ENCODE measurements at regions not wholly inside any gene's neighbourhood (a gene's known extent, or its start where the extent isn't known, plus 50 kb on each side); places are given as distances from the start of the nearest gene placed in this dataset.
"Not testable (repeated sequence)": the region's sequence is repeated elsewhere in the genome, so short reads cannot be mapped to it uniquely, and the experiment has no call there.

DNA sequence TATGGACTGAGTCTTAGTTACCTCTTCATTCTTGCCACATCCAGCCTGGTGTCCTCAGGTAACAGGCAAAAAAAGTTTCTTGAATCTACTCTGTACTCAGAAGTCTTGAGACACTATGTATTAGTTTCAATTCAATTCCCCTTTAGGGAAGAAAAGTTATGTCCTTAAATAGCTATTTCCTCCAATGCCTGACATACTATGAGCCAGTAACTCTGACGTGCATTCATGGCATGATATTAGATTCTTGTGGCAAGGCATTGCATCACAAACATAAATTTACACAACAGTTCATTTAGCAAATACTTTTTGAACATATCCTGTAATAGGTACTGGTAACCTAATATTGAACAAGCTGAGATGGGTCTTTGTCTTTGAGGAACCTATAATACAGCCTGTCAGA is 109.3 kb upstream of the FOXB1 start:
- WGBS: 63% methylated on average over 1 of the region's 1 CpG
- Histone ChIP-seq H3K9me3 (ENCODE audit: control insufficient read depth, low read length) (no peaks in the 10 kb centered on the region), H3K27ac (ENCODE audit: low read length) (no peak overlapping the region), H3K4me1 (ENCODE audit: control insufficient read depth, insufficient read depth, low read length) (no peaks in the 10 kb centered on the region), H3K27me3 (ENCODE audit: control insufficient read depth, insufficient read depth) (peaks cover 2% of the 10 kb centered on the region), H3K4me3 (ENCODE audit: low read length) (no peak overlapping the region)
- intact Hi-C loops (cut with DNase I): no loop called here
- no peak for DNase-seq
- no peak for ATAC-seq

DNA sequence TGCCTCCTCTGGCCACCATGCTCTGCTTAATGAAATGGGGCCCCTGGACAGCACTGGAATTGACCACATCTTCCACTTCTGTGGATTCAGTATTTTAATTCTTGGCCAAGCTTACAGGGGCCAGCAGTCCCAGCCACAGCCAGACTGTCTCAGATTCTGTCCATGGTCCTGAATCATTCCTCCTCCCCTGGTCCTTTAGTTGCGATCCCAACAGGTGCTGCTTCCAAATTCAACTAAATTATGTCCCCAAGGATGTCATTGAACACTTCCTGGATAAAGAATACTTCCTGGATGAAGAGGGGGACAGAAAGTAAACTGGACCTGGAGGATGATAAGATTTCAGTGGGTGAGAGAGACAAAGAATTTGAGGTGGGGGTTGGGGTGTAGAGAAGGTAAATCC is 111.1 kb upstream of the FOXB1 start:
- WGBS: 29% methylated on average over 1 of the region's 1 CpG
- H3K27ac ChIP-seq (ENCODE audit: low read length): no peak overlapping the region
- intact Hi-C loops (cut with DNase I): no loop called here
- no peaks in the 10 kb centered on the region for H3K4me1 ChIP-seq (ENCODE audit: control insufficient read depth, insufficient read depth, low read length)
- DNase-seq (no peak), ATAC-seq (no peak)
- no peaks in the 10 kb centered on the region for H3K9me3 ChIP-seq (ENCODE audit: control insufficient read depth, low read length)
- H3K27me3 ChIP-seq (ENCODE audit: control insufficient read depth, insufficient read depth): peaks cover 2% of the 10 kb centered on the region
- no peak overlapping the region for H3K4me3 ChIP-seq (ENCODE audit: low read length)

DNA sequence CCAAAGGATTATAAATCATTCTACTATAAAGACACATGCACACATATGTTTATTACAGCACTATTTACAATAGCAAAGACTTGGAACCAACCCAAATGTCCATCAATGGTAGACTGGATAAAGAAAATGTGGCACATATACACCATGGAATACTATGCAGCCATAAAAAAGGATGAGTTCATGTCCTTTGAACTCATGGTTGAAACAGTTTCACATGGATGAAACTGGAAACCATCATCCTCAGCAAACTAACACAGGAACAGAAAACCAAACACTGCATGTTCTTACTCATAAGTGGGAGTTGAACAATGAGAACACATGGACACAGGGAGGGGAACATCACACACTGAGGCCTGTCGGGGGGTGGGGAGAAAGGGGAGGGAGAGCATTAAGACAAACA is 116.2 kb upstream of the FOXB1 start:
- ATAC-seq; H3K4me1 ChIP-seq (ENCODE audit: control insufficient read depth, insufficient read depth, low read length); H3K9me3 ChIP-seq (ENCODE audit: control insufficient read depth, low read length); DNase-seq; H3K27ac ChIP-seq (ENCODE audit: low read length); H3K27me3 ChIP-seq (ENCODE audit: control insufficient read depth, insufficient read depth); H3K4me3 ChIP-seq (ENCODE audit: low read length): not testable (repeated sequence)
- intact Hi-C loops (cut with DNase I): loop anchor here in 1 of 4 donors (10.0 kb wide), 1 partner anchor 63 kb away; no protein-coding TSS in a partner anchor
- WGBS: 76% methylated on average over 1 of the region's 1 CpG

DNA sequence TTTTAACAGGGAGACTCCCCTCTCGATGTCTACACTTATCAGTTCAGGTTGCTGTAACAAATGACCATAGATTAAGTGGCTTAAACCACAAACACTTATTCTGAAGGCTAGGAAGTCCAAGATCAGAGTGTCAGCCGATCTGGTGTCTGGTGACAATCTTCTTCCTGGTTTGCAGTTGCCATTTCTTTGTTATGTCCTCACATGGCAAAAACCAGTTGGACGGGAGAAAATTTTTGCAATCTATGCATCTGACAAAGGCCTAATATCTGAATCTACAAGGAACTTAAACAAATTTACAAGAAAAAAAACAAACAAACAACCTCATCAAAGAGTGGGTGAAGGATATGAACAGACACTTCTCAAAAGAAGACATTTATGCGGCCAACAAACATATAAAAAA is 116.9 kb upstream of the FOXB1 start:
- WGBS: 59% methylated on average over 4 of the region's 4 CpGs
- no peak overlapping the region for H3K27ac ChIP-seq (ENCODE audit: low read length)
- no peaks in the 10 kb centered on the region for H3K9me3 ChIP-seq (ENCODE audit: control insufficient read depth, low read length)
- ATAC-seq (no peak), DNase-seq (no peak)
- H3K4me3 ChIP-seq (ENCODE audit: low read length): no peak overlapping the region
- H3K4me1 ChIP-seq (ENCODE audit: control insufficient read depth, insufficient read depth, low read length): no peaks in the 10 kb centered on the region
- intact Hi-C loops (cut with DNase I): loop anchor here in 1 of 4 donors (10.0 kb wide), 1 partner anchor 62 kb away; no protein-coding TSS in a partner anchor
- no peaks in the 10 kb centered on the region for H3K27me3 ChIP-seq (ENCODE audit: control insufficient read depth, insufficient read depth)

DNA sequence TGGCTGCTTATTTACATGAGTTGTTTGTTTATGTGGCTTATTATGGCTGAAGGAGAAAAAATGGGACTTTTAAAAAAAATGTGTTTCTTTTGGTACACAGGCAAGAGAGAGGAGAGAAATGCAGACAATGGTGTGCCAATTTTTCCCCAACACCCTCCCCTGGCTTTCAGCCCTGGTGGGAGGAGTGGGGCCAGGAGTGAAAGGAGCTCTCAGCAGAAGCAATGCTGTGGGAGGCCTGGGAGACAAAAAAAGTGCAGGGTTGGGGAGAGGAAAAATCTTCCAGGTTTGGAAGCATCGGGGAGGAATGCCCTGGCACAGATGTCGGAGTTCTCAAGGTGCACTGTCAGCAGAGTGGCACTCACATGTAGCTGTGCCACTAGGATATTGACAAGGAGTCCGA is 117.7 kb upstream of the FOXB1 start:
- WGBS: 63% methylated on average over 3 of the region's 3 CpGs
- no peaks in the 10 kb centered on the region for H3K4me1 ChIP-seq (ENCODE audit: control insufficient read depth, insufficient read depth, low read length)
- H3K27ac ChIP-seq (ENCODE audit: low read length): no peak overlapping the region
- no peaks in the 10 kb centered on the region for H3K9me3 ChIP-seq (ENCODE audit: control insufficient read depth, low read length)
- no peak for DNase-seq
- intact Hi-C loops (cut with DNase I): loop anchor here in 1 of 4 donors (10.0 kb wide), 1 partner anchor 62 kb away; no protein-coding TSS in a partner anchor
- ATAC-seq: no peak
- H3K27me3 ChIP-seq (ENCODE audit: control insufficient read depth, insufficient read depth): no peaks in the 10 kb centered on the region
- no peak overlapping the region for H3K4me3 ChIP-seq (ENCODE audit: low read length)

DNA sequence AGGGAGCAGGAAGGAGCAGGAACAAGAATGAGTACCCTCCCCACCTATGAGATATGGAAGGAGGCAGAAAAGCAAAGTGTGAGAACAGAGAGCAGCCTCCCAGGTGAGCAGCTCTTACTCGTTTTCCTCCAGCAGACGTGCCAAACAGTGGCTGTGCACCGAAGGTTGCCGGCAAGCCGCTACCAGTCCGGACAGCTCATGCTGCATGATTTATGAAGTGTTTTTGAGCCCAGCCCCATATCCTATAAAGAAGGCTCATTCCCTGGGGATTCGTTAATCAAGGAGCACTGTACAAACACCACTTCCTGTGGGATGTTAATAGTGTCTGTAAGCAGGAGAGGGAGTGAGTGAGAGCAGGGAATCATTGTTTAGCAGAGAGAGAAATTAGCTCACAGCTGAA is 118.3 kb upstream of the FOXB1 start:
- intact Hi-C loops (cut with DNase I): loop anchor here in 1 of 4 donors (10.0 kb wide), 1 partner anchor 61 kb away; no protein-coding TSS in a partner anchor
- DNase-seq (no peak), ATAC-seq (no peak)
- Histone ChIP-seq H3K4me3 (ENCODE audit: low read length) (no peak overlapping the region), H3K27me3 (ENCODE audit: control insufficient read depth, insufficient read depth) (no peaks in the 10 kb centered on the region), H3K9me3 (ENCODE audit: control insufficient read depth, low read length) (no peaks in the 10 kb centered on the region), H3K4me1 (ENCODE audit: control insufficient read depth, insufficient read depth, low read length) (no peaks in the 10 kb centered on the region), H3K27ac (ENCODE audit: low read length) (no peak overlapping the region)
- WGBS: 6% methylated on average over 7 of the region's 7 CpGs

DNA sequence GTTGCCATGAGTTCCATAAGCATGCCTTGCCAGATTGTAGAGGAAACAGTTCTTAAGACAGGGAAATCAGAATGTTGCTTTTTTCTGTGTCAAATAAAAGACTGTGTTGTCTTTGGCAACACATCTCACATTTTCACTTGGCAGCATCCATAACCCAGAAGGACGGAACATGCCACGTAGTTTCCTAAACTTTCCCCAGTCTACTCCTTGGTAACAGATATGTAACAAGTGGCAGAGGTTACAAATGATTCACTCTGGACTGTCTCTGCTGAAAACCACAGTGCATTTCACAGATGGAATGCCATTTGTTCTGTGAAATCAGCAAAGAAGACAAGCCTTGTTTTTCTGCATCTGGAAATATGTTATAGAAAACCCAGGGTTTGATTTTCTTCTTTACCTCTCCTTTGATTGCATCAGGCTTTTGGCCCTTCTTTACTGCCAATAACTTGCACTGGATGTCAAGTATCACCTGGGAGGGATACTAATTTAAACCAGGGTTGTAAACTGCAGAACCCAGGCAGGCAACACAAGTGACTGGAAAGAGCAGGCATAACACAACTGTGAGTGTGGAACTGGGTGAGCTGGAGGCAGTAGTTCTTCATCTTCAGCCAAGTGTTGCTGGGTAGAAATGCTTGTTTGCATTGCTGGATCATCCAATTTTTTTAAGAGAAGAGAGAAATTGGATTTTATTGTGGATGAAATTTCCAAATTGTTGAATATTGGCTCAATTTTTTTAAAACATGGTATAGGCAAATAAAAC is 124.4 kb upstream of the FOXB1 start:
- peaks cover 3% of the 10 kb centered on the region for H3K27me3 ChIP-seq (ENCODE audit: control insufficient read depth, insufficient read depth)
- H3K9me3 ChIP-seq (ENCODE audit: control insufficient read depth, low read length): no peaks in the 10 kb centered on the region
- no peak for DNase-seq
- ATAC-seq: peak; percentile 33 to 69
- no peak overlapping the region for H3K4me3 ChIP-seq (ENCODE audit: low read length)
- WGBS: 35% methylated on average over 2 of the region's 2 CpGs
- no peak overlapping the region for H3K27ac ChIP-seq (ENCODE audit: low read length)
- intact Hi-C loops (cut with DNase I): loop anchor here in 1 of 4 donors (10.0 kb wide), 1 partner anchor 55 kb away; no protein-coding TSS in a partner anchor
- H3K4me1 ChIP-seq (ENCODE audit: control insufficient read depth, insufficient read depth, low read length): no peaks in the 10 kb centered on the region

DNA sequence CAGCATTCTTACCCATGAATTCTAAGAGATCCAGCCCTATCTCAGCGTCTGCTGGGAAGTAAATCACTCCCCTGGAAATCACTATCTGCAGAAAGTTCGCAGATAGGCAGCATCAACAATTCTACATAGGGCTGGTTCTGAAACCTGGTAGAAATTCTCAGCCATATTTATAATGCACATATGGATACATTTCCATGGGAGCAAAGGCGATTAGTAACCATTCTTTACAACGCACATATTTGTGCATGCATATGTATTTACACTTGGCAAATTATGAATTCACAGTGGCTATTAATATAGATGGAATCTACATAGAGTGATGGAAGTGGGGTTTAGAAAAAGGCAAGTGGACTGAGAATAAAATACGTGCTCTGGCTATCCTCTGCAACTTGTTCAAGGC is 128.0 kb upstream of the FOXB1 start:
- H3K4me3 ChIP-seq (ENCODE audit: low read length): no peak overlapping the region
- no peaks in the 10 kb centered on the region for H3K9me3 ChIP-seq (ENCODE audit: control insufficient read depth, low read length)
- intact Hi-C loops (cut with DNase I): no loop called here
- H3K27me3 ChIP-seq (ENCODE audit: control insufficient read depth, insufficient read depth): peaks cover 3% of the 10 kb centered on the region
- no peak overlapping the region for H3K27ac ChIP-seq (ENCODE audit: low read length)
- ATAC-seq: no peak
- 67% methylated on average over 5 of the region's 5 CpGs for WGBS
- DNase-seq: no peak
- H3K4me1 ChIP-seq (ENCODE audit: control insufficient read depth, insufficient read depth, low read length): no peaks in the 10 kb centered on the region

DNA sequence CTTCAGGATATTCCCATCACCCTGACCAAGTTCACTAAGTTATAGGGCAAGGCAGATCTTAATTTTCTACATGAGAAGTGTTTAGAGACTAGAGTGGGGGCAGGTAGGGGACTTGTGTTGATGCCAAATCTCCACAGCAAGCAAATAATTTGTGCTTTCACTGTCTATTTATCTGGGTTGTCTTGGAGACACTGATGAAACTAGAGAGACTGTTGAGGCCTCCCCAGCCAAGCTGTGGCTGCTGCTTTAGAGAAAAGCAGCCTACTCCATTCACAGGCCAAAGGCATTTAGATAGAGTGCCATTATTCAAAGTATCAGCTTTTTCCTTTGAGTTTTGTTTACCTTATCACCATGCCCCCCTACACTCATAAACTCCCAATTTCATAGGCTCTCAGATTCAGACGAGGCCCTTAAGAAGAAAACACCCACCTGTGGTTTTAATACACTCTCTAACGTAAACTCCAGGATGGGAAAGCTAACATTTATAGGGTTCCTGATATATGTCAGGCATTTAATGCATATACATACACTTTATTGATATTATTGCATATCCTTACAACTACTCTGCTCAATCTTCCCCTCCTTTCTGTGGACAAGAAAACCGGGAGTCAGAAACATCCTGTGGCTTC is 130.4 kb upstream of the FOXB1 start:
- Histone ChIP-seq H3K4me3 (ENCODE audit: low read length) (no peak overlapping the region), H3K9me3 (ENCODE audit: control insufficient read depth, low read length) (no peaks in the 10 kb centered on the region), H3K27ac (ENCODE audit: low read length) (no peak overlapping the region), H3K4me1 (ENCODE audit: control insufficient read depth, insufficient read depth, low read length) (no peaks in the 10 kb centered on the region), H3K27me3 (ENCODE audit: control insufficient read depth, insufficient read depth) (no peaks in the 10 kb centered on the region)
- 60% methylated on average over 3 of the region's 3 CpGs for WGBS
- ATAC-seq (no peak), DNase-seq (no peak)
- intact Hi-C loops (cut with DNase I): no loop called here

DNA sequence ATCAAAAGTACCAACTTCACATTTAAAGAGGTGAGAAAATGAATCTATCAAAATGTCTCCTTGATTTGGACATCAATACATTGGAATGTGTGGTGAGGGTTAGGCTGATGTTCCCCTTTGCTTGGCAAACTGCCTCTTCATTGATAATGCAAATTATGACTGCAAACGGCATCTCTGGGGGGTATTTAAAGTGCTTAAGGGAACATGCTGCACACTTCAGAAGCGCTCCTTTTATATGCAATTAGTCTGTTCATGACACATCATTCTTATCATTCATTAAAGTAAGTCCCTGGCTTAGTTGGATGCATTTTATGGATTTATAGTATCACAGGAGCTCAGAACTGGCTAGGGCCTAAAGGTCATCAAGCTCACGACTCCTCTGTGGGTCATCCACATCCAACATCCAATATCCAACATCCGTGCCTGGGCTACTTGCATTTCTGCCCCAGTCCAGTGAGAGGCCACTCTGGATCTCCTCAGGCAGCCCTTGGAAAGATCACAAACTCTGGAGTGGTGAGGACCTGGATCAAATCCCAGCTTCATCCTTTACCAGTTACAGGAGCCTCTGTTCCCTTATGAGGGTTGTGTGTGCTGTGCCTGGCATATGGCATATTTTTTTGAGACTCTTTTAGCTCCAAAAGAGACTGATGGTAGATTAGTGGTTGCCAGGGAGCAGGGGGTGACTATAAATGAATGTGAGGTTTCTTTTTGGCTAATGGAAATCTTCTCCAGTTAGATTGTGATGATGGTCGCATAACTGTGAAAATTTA is 136.8 kb upstream of the FOXB1 start:
- H3K9me3 ChIP-seq (ENCODE audit: control insufficient read depth, low read length): no peaks in the 10 kb centered on the region
- intact Hi-C loops (cut with DNase I): no loop called here
- WGBS: 66% methylated on average over 5 of the region's 5 CpGs
- DNase-seq (no peak), ATAC-seq (no peak)
- no peak overlapping the region for H3K27ac ChIP-seq (ENCODE audit: low read length)
- no peaks in the 10 kb centered on the region for H3K4me1 ChIP-seq (ENCODE audit: control insufficient read depth, insufficient read depth, low read length)
- no peak overlapping the region for H3K4me3 ChIP-seq (ENCODE audit: low read length)
- H3K27me3 ChIP-seq (ENCODE audit: control insufficient read depth, insufficient read depth): no peaks in the 10 kb centered on the region

DNA sequence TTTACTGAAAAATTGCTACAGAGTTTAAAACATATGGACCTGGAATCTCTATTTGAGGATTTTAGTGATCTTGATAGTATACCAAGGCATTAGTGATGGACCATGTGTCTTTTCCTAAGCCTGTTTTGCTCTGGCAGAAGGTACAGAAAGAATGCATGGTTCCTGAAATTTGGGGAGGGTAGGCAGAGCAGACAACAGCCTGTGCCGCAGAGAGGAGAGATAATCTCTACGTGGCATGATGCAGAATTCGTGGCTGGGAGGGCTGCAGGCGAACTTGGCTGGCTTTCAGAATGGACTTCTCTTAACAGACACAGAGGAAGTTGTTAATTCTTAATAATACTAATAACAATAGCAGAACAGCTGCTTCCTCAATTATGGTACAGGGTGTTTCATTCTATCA is 137.5 kb upstream of the FOXB1 start:
- ATAC-seq: no peak
- Histone ChIP-seq H3K4me1 (ENCODE audit: control insufficient read depth, insufficient read depth, low read length) (no peaks in the 10 kb centered on the region), H3K4me3 (ENCODE audit: low read length) (no peak overlapping the region), H3K27ac (ENCODE audit: low read length) (no peak overlapping the region), H3K27me3 (ENCODE audit: control insufficient read depth, insufficient read depth) (no peaks in the 10 kb centered on the region), H3K9me3 (ENCODE audit: control insufficient read depth, low read length) (no peaks in the 10 kb centered on the region)
- no peak for DNase-seq
- intact Hi-C loops (cut with DNase I): no loop called here
- WGBS: 14% methylated on average over 4 of the region's 4 CpGs
